HCT116 (cell line): ENCODE measurements at regions not wholly inside any gene's neighbourhood (a gene's known extent, or its start where the extent isn't known, plus 50 kb on each side); places are given as distances from the start of the nearest gene placed in this dataset.

Experiments
- ATAC-seq: fragments of 200-7000 bp; cut with Tn5 transposase; 2 replicates; pipeline ENCODE4 v1.9.1; 2020; ENCODE audit warnings: mild to moderate bottlenecking, moderate library complexity
- BruUV-seq: library from RNA; stranded (reverse); fragments of 400-500 nt; replicated peaks from 2 replicates; lab custom pipeline; 2021; lab: Mats Ljungman, UMichigan
- CTCF ChIA-PET: fragments of 300-600 bp; sonication (Branson Sonifier 250); formaldehyde crosslinking; loops from one replicate; lab custom pipeline; 2021; ENCODE audit warnings: antibody characterized with exemption; lab: Charles Lee
- POLR2A ChIA-PET: fragments of 300-600, 350-600 bp; sonication (Branson Sonifier 250); formaldehyde crosslinking; loops from one replicate; lab custom pipeline; 2021; ENCODE audit warnings: antibody characterized with exemption; lab: Charles Lee
- RAD21 ChIA-PET, 2 experiments: fragments of 300-600 bp; sonication (Branson Sonifier 250); formaldehyde crosslinking; loops; one replicate each; lab custom pipeline; 2023; ENCODE audit warnings: low total read pairs in 2 of 2; ENCODE audit not compliant: uncharacterized antibody in 2 of 2, unreplicated experiment in 2 of 2, low non-redundant PET in 1 of 2; lab: Charles Lee
- DNase-seq: peaks from one replicate; pipeline ENCODE4 v3.0.0-alpha.2; 2010; ENCODE audit warnings: low read depth, low spot score
- H2AFZ ChIP-seq: fragments of 200-600 bp; shearing (Covaris generic), sonication (generic); 2 replicates; pipeline ENCODE4 v1.6.1; 2017; ENCODE audit warnings: low read depth, mixed run types, mixed read lengths, antibody characterized with exemption, low read length; ENCODE audit not compliant: poor library complexity, severe bottlenecking
- H3K27ac ChIP-seq: 2 replicates; pipeline ENCODE4 v1.5.1; 2012; ENCODE audit warnings: low read depth, low read length
- H3K27me3 ChIP-seq: fragments of 200-600 bp; sonication (generic); 2 replicates; pipeline ENCODE4 v1.6.1; 2016; ENCODE audit warnings: mixed run types, low read length, mixed read lengths; ENCODE audit not compliant: insufficient read depth
- H3K36me3 ChIP-seq, 2 experiments: fragments of 200-500 bp in 1 of 2; fragments of 200-600 bp in 1 of 2; sonication (Bioruptor generic) in 1 of 2; sonication (generic) in 1 of 2; 2 replicates each; pipeline versions ENCODE4 v1.5.1 to v1.6.1; 2014 to 2016; ENCODE audit warnings: low read length in 2 of 2, inconsistent platforms in 1 of 2, mixed read lengths in 1 of 2, mixed run types in 1 of 2; ENCODE audit not compliant: insufficient read depth in 2 of 2, control insufficient read depth in 1 of 2
- H3K4me1 ChIP-seq, 2 experiments: fragments of 200-600 bp in 1 of 2; sonication (generic) in 1 of 2; 2 replicates each; pipeline versions ENCODE4 v1.5.1 to v1.6.1; 2012 to 2017; ENCODE audit warnings: low read length in 2 of 2, inconsistent platforms in 1 of 2, mild to moderate bottlenecking in 1 of 2, mixed read lengths in 1 of 2, mixed run types in 1 of 2, moderate library complexity in 1 of 2; ENCODE audit not compliant: insufficient read depth in 2 of 2, control insufficient read depth in 1 of 2
- H3K4me2 ChIP-seq: fragments of 200-600 bp; sonication (generic); 2 replicates; pipeline ENCODE4 v1.6.1; 2017; ENCODE audit warnings: mixed run types, low read length, mixed read lengths
- H3K4me3 ChIP-seq, 2 experiments: fragments of 200-600 bp in 1 of 2; sonication (generic) in 1 of 2; replicated peaks in 1 of 2; 2 replicates each; pipeline ENCODE4 v1.5.1; 2011 to 2016; ENCODE audit warnings: low read length in 2 of 2, control low read depth in 1 of 2, low read depth in 1 of 2, mild to moderate bottlenecking in 1 of 2, mixed read lengths in 1 of 2, mixed run types in 1 of 2
- H3K79me2 ChIP-seq: fragments of 200-600 bp; sonication (generic); 2 replicates; pipeline ENCODE4 v1.6.1; 2017; ENCODE audit warnings: mild to moderate bottlenecking, mixed run types, low read length, moderate library complexity, mixed read lengths; ENCODE audit not compliant: insufficient read depth
- H3K9ac ChIP-seq: fragments of 200-600 bp; sonication (generic); 2 replicates; pipeline ENCODE4 v1.6.1; 2016; ENCODE audit warnings: low read length, mixed read lengths
- H3K9me2 ChIP-seq: fragments of 200-600 bp; sonication (generic), shearing (Covaris generic); 2 replicates; pipeline ENCODE4 v1.6.1; 2017; ENCODE audit warnings: mixed run types, mild to moderate bottlenecking, moderate library complexity; ENCODE audit not compliant: insufficient read depth
- H3K9me3 ChIP-seq, 2 experiments: fragments of 200-500 bp in 1 of 2; fragments of 200-600 bp in 1 of 2; sonication (Bioruptor generic) in 1 of 2; sonication (generic) in 1 of 2; 2 replicates each; pipeline ENCODE4 v1.6.1; 2014 to 2017; ENCODE audit warnings: low read length in 2 of 2, mixed read lengths in 2 of 2, inconsistent platforms in 1 of 2, low read depth in 1 of 2, mild to moderate bottlenecking in 1 of 2, mixed run types in 1 of 2, moderate library complexity in 1 of 2; ENCODE audit not compliant: control insufficient read depth in 1 of 2, insufficient read depth in 1 of 2
- H4K20me1 ChIP-seq: fragments of 200-600 bp; sonication (generic), shearing (Covaris generic); 2 replicates; pipeline ENCODE4 v1.6.1; 2017; ENCODE audit warnings: mixed run types, mild to moderate bottlenecking, moderate library complexity; ENCODE audit not compliant: insufficient read depth
- CBX3 ChIP-seq: IDR thresholded peaks from 2 replicates; pipeline ENCODE4 v1.6.1; 2012; ENCODE audit warnings: low read depth
- CTCF ChIP-seq, 3 experiments: fragments of 200-600 bp in 1 of 3; sonication (generic) in 1 of 3; IDR thresholded peaks in 2 of 3; conservative IDR thresholded peaks in 1 of 3; 2 replicates each; pipeline ENCODE4 v1.5.1; 2012 to 2017; ENCODE audit warnings: low read depth in 2 of 3, low read length in 2 of 3, antibody characterized with exemption in 1 of 3, borderline replicate concordance in 1 of 3, control low read depth in 1 of 3, mild to moderate bottlenecking in 1 of 3, mixed read lengths in 1 of 3, mixed run types in 1 of 3, moderate library complexity in 1 of 3; ENCODE audit not compliant: insufficient read depth in 1 of 3
- EGR1 ChIP-seq: IDR thresholded peaks from 2 replicates; pipeline ENCODE4 v1.6.1; 2012; ENCODE audit warnings: low read depth
- EZH2 ChIP-seq: fragments of 200-600 bp; sonication (generic); IDR thresholded peaks from 2 replicates; pipeline ENCODE4 v1.6.1; 2017; ENCODE audit warnings: antibody characterized with exemption, mixed run types
- EZH2phosphoT487 ChIP-seq: fragments of 200-600 bp; IDR thresholded peaks from 2 replicates; pipeline ENCODE4 v1.6.1; 2018; ENCODE audit warnings: antibody characterized with exemption, borderline replicate concordance
- JUND ChIP-seq: IDR thresholded peaks from 2 replicates; pipeline ENCODE4 v1.6.1; 2012
- RAD21 ChIP-seq: IDR thresholded peaks from 2 replicates; pipeline ENCODE4 v1.6.1; 2012; ENCODE audit warnings: low read depth, mild to moderate bottlenecking
- ZBTB33 ChIP-seq: IDR thresholded peaks from 2 replicates; pipeline ENCODE4 v1.6.1; 2011; ENCODE audit warnings: mild to moderate bottlenecking, low read length, moderate library complexity; ENCODE audit not compliant: insufficient replicate concordance; ENCODE audit errors: extremely low read depth
- ZFX ChIP-seq: fragments of 450-650 bp; IDR thresholded peaks from 2 replicates; pipeline ENCODE4 v1.6.1; 2017
- intact Hi-C: fragments of 100-400 bp; cut with micrococcal nuclease; formaldehyde crosslinking; loops from 2 replicates; pipeline ENCODE4 v1.10.0; 2022

- Histone ChIP-seq H4K20me1 (no peaks in the 10 kb centered on the region), H3K9me3 (peaks cover 14 to 21% of the 10 kb centered on the region in 2 experiments; a peak in 2 of 4 replicates), H3K36me3 (no peaks in the 10 kb centered on the region), H3K4me2 (no peak overlapping the region), H3K4me3 (no peak overlapping the region), H3K4me1 (no peaks in the 10 kb centered on the region), H3K79me2 (no peaks in the 10 kb centered on the region), H3K27me3 (no peaks in the 10 kb centered on the region), H2AFZ (no peak overlapping the region), H3K9ac (no peak overlapping the region), H3K9me2 (no peaks in the 10 kb centered on the region), H3K27ac (no peak overlapping the region)
- ChIA-PET CTCF (no interaction called here), POLR2A (no interaction called here), RAD21 (no interaction called here)
- intact Hi-C loops: no loop called here
- no TSS peak for BruUV-seq
- TF ChIP-seq JUND (no peak), EZH2 (no peak), CBX3 (no peak), ZBTB33 (no peak), EGR1 (no peak), RAD21 (no peak), CTCF (IDR thresholded peaks at IDR 0.05 in 2 of 3, conservative IDR thresholded peaks at IDR 0.05 in 1 of 3; ENCODE audit: borderline replicate concordance in 1 of 3, insufficient read depth in 1 of 3, low read depth in 2 of 3, low read length in 2 of 3) (no peak), ZFX (no peak), EZH2phosphoT487 (no peak)
- DNase-seq (no peak), ATAC-seq (no peak)
Measured at GRCh38 chr4:59643682-59644081, 1556.4 kb upstream of the ADGRL3 start.
